GM19438 (cell line): ENCODE measurements at regions not wholly inside any gene's neighbourhood (a gene's known extent, or its start where the extent isn't known, plus 50 kb on each side); places are given as distances from the start of the nearest gene placed in this dataset.
"Not testable (repeated sequence)": the region's sequence is repeated elsewhere in the genome, so short reads cannot be mapped to it uniquely, and the experiment has no call there.

Experiments used
- ATAC-seq: cut with Tn5 transposase; IDR thresholded peaks from one replicate; pipeline ENCODE4 v1.9.1; 2021; ENCODE audit warnings: low read depth; ENCODE audit not compliant: unreplicated experiment

DNA sequence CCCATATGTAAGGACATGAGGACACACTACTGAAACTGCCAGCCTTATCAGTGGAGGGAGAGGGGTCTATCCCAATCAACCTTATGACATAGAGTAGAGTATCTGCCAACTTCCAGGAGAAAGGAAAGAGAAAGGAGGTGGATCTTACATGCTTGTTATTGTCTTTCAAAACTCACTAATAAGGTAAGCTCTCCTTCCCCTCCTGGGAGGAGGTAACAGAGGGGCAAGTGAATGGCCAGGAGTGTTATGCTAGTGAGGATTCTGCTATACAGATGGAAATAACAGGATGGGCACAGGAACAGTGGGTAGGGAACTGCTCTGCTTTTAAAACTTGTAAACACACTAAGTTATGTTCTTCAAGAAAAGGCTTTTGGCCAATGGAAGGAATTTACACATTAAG is 1020.1 kb downstream of the TDRD15 start:
- ATAC-seq = no peak

DNA sequence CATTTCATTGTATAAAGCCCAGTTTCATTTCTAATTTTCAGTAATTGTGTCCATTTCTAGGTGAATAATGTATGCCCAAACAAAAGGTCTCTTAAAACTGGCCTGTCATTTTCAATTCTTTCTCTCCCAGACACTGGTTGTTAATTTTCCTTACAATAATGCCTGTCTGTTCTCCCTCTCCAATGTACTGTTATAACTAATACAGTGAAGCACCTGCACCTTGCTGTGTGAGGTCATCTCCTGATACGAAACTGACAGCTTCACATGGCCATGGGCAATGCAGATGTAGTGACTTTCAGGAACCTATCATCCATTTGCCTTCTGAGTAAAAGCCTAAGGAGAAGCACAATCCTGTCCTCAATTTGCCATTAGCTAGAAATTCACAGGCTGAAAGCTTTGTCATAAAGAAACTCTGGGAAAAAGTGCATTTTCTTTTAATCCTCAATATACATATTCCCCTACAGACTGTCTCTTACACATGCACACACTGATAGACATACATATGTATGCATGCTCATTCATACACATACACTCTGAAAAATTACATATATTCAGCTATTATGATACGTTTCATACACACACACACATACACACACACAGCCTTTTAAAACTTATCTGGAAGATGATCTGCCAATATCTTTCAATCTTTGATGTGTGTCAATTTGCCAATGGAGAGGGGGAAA is 1030.3 kb downstream of the TDRD15 start:
- no peak for ATAC-seq

DNA sequence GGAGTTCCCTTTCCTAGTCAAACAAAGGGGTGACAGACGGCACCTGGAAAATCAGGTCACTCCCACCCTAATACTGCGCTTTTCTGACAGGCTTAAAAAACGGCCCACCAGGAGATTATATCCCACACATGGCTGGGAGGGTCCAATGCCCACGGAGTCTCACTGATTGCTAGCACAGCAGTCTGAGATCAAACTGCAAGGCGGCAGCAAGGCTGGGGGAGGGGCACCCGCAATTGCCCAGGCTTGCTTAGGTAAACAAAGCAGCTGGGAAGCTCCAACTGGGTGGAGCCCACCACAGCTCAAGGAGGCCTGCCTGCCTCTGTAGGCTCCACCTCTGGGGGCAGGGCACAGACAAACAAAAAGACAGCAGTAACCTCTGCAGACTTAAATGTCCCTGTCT is 1032.9 kb downstream of the TDRD15 start:
- not testable (repeated sequence) for ATAC-seq

DNA sequence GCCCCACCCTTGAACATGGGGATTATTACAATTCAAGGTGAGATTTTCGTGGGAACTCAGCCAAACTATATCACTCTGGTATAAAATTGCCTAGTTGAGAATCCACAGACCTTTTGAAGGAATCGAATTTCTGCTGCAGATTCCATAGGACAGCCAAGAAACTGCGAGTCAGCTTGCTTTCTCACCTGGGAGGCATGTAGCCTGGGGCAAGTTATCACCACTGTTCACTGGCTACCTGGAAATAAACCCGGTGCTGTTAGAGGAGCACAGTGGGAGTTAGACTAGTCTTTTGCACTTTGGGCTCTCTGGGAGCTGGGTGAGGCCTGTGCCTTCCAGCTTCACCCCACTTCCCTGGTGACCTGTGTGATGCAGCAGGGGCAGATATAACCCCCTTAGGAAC is 1043.5 kb downstream of the TDRD15 start:
- ATAC-seq = no peak

DNA sequence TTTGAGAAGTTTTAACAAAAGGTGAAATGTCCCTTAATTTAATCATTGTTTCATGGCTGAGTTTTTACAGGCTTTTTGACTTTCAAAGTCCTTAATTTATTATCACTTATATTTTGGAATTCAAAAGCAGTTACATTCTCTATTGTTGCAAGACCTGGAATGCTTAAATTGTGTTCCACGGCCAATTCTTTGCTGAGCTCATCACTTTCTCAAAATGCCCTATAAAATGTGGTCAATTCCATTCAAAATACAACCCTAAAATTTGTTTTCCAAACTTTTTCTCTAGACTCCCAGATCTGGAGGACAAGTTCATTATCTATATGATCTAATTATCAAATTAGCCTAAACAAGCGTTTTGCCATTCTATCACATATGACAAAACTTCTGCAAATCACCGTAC is 1051.2 kb downstream of the TDRD15 start:
- ATAC-seq = no peak

DNA sequence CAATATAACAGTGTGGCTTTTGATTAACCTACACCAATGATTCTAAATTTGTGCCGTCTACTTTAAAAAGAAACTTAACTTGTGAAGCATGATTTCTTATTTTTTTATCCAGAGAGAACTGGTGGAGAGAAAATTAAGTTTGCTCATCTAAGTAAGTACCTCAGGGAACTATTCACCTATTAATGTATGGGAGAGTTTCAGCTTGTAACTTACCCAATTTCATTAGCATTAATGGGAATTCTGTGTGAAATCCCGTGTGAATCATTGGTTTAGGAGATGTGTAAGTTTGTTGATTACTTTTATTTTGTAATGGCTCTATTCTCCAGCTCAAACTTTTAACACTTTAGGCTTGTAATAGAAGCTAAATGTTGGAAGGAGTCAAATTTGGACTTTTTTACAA is 1061.5 kb downstream of the TDRD15 start:
- no peak for ATAC-seq

DNA sequence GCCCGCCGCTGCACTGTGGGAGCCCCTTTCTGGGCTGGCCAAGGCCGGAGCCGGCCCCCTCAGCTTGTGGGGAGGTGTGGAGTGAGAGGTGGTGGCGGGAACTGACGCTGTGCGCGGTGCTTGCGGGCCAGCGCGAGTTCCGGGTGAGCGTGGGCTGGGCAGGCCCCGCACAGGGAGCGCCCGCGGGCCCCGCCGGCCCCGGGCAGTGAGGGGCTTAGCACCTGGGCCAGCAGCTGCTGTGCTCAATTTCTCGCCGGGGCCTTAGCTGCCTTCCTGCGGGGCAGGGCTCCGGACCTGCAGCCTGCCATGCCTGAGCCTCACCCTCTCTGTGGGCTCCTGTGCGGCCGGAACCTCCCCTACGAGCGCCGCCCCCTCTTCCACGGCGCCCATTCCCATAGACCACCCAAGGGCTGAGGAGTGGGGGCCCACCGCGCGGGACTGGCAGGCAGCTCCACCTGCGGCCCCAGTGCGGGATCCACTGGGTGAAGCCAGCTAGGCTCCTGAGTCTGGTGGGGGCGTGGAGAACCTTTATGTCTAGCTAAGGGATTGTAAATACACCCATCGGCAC is 1062.6 kb downstream of the TDRD15 start:
- ATAC-seq = not testable (repeated sequence)

DNA sequence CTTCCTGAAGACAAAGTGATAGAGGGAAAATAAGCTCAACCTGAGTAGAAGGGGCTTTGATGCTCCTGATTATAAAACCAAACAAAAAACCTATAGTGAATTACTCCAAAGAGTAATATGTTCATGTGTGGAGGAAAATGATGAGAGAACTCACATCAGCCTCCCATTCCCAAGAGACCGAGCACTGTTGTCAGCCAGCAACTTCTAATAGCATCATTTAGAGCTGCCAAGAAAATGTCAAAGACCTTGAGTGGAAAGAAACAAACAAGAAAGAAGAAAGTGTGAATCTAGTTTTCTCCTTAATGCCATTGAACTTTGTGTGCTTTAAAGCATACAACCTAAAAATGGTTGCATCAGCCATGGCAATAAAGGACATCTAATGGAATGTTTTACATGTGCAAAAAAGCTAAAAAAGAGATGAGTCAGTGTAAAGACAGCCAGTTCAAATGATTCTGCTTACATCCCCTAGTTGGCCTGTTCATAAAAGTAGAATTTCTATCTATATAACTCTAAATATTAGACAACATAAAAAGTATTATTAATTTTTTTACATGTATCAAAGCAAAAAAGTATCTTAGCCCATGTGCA is 1066.2 kb downstream of the TDRD15 start:
- ATAC-seq = no peak

DNA sequence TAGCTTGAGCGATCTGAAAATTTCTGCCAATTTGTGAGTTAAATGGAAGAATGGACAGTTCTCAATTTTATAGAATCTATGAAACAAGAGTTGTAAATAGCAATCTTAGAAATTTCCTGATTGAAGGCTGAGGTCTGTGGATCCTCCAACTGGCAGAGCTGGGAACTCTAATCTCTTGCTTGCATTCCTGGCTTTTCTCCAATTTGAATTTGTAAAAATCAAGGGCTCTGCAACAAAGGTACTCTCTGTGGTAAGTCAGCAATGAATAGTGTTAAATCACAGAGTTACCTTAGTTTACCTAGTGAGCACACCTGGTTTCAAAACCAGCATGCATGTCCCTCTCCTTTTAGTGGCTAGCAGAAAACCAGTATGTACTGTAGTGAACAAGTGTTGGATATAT is 1070.5 kb downstream of the TDRD15 start:
- ATAC-seq = no peak

DNA sequence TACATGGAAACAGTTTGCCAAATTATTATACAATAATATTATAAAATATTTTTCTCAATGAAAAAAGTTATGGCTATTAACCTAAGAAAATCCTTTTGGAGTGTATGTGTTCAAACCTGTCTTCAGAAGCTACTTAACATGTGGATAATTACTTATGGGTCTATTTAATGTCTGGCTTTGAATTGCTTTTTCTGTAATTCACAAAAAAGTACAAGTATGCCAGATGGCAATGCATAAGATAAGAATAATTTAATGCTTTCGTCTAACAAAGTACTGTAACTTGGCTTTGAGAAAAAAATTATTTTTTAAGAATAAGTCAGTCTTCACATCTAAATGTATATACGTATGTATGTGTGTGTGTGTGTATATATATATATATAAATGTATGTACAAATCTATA is 1073.0 kb downstream of the TDRD15 start:
- ATAC-seq = no peak

DNA sequence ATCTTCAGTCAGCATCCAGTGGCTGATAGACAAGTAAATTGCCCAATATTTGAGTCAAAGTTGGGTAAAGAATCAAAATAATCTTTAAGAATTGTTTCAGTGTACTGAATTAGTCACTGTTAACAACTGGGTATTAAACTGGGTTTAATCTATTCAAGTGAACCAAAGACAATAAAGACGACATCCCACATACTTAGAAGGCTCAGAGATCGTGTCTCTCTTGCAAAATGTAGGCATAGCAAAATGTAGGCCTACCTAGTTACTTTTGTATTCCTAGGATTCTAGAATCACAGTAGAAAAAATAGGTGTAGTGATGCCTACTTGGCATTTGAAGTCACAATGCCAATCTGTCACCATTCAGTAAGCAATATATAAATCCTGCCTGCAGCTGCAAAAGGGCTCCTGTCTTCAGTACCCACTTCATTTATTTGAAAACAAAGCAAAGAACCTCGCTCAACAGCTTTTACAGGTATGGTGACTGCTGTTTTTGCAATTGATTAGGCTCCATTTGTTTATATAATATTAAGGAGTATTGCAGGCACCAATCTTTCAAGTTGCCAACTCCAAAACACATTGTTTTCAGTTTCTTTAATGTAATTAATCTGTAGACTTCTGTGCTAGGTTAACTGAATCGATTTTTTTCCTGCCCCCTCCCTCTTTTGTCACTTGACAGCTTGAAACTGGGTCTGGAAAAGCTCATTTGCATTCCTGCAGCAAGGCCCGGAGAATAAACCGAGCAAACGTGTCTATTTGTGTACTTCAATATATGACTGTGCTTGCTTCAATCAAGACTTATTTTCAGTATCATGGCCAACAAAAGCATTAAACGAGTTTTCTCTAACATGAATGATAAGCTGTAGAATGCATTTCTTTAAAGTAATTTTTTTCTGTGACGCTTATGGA is 1074.9 kb downstream of the TDRD15 start:
- ATAC-seq = no peak

DNA sequence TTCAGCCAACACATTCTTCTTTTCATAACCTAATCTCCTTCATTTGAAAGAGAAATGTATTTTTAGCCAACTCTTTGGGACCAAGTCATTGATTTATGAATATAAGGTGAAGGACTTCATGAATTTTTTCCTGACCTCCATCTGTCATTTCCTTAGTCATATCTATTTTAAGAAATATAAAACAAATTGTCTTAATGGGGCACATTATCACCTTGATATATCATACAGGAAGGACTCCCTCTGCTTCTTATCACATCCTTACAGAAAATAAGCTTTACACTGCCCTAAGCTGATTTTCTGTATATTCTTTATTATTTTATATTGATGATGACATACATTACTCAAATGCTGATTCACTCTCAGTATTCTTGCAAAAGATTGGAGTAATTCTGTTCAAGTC is 1076.2 kb downstream of the TDRD15 start:
- no peak for ATAC-seq

DNA sequence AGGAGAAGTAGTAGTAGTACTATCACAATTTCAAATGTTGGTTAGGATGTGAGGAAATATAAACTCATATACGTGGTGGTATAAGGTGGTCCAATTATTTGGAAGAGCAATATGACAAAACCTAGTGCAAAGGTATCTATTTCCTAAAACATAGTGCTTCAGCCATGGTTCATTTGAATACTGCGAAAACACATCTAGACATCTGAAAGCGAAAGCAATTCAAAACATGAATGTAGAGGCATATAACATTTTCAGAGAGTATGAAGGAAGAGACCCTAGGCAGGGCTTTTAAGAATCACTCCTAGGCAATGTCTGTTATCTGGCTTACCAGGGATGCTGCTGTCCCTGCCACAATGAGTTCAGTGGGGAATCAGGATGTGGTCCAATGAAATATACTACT is 1085.8 kb downstream of the TDRD15 start:
- ATAC-seq = no peak

DNA sequence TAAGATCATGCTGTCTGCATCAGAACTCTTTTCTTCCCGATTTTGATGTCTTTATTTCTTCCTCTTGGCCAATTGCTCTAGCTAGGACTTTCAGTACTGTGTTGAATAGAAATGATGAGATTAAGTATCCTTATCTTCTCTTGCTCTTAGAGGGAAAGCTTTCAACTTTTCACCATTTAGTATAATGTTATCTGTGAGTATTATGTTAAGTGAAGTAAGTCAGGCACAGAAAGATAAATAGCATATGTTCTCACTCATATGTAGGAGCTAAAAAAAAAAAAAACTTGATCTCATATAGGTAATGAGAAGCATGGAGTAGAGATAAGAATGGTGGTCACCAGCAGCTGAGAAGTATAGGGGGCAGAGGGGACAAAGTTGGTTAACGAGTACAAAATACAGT is 1089.5 kb downstream of the TDRD15 start:
- no peak for ATAC-seq

DNA sequence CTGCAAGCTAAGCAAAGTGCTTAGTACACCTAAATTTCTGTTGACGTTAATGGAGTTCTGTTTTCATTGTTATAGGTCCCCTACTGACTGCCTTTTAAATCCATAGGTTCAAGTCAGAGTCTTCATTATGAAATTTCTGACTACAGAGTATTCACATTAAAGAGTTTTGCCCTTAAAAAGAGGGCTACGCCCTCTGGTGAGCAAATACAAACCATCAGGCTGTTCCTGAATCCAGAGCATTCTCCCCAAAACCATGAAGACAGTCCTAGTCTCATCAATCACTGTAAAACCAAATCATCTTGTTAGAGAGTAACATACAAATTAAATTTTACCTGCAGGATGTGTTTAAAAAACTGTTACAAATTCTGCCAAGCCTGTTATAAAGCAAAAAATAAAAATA is 1091.7 kb downstream of the TDRD15 start:
- ATAC-seq = no peak

DNA sequence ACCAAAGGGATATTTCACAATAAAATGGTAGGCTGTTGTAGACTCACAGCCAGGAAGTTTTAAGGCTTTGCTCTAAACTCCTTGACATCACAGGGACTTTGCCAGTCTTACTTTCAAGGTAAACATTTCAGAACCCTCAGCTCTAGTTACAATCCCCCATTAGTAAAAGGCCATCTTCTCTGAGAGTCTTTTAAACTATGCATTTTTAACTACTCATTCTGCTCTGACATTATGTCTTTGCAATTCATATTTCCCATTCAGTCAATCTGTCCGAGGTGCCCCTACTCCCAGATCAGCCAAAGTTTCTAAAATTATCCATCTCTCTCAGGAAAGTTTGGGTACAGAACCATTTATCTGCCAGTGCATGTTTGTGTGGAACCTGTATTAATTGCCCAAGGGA is 1094.1 kb downstream of the TDRD15 start:
- no peak for ATAC-seq

DNA sequence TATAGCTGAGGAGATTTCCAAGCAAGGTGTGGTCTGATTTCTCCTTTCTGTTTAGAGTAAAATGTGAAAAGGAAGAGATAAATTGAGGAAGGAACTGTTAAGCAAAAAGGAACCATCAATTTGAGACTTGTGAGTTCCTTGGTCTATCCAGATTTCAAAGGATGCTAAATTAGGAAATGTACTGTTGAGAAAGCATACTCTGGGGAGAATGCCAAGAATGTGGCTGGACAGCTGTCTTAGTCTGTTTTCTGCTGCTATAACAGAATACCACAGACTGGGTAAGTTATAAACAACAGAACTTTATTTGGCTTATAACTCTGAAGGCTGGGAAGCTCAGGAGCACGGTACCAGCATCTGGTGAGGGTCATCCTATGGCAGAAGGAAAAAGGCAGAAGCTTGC is 1097.2 kb downstream of the TDRD15 start:
- no peak for ATAC-seq

DNA sequence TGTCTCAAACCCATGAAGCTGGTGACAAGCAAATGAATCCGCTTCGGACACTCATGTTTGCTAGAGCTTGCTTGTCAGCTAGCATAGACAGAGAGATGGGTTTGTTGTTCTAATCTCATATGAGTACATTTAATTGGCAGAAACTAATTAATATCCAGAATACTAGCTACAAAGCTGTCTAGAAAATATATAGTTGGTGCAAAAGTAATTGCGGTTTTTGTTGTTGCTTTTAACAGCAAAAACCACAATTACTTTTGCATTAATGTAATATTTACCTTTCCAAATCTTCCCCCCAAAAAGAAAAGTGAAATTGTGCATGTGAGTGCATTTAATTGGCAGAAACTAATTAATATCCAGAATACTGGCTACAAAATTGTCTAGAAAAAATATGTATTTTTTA is 1115.2 kb downstream of the TDRD15 start:
- no peak for ATAC-seq

DNA sequence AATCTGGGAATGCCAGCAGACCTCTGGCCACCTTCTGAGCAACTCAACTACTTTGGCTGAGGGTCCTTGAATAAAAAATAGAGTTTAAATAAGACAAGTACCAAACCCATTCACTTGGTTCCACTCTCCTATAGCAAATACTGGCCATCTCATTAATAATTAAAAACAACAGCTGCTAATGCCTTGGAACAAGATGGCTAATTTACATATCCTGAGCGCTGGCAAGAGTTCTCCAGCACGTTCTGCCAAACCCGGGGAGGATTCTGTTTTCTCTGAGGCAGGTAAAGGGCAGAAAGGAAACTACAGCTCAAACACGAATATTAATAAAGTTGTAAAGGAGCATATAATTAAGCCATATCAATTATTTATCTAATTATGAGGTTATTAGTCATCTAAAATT is 1123.7 kb downstream of the TDRD15 start:
- ATAC-seq = no peak

DNA sequence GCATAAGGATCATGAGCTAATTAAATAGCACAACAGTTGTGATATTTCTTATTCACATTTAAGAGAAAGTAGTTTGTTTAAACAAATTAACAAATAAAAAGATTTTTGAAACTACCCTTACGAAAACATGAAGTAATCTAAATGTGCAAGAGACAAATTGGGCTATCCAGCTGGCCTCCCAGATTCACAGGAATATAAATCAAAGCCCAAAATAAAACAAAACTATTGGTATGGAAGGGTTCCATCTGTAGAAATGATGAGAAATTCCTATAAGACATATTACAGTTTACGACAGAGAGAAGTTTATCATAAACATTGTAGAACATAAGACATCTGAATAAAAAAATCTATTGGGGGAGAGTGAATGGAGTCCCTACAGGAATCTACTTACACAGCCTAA is 1125.1 kb downstream of the TDRD15 start:
- ATAC-seq = no peak

DNA sequence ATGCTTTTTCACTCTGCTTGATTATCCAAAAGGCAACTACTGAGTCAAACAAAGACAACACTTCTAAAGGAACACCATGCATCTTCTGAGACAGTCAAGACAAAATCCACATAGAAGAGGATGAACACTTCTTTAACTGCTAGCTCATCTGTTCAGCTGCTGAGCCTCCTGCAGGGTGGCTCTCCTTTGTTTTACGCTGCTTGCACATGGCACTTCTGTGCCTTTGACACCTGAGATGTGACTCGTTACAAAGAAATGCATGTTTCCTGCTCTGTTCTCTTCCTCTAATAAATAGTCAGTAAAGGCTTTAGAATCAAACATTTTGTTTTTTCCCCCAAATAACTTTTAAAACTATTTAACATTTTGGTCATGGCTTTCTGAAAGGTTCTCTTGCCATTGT is 1129.4 kb downstream of the TDRD15 start:
- no peak for ATAC-seq
